Fibroblast of skin of right quadriceps (primary cell): ENCODE measurements at regions not wholly inside any gene's neighbourhood (a gene's known extent, or its start where the extent isn't known, plus 50 kb on each side); places are given as distances from the start of the nearest gene placed in this dataset.
"Not testable (repeated sequence)": the region's sequence is repeated elsewhere in the genome, so short reads cannot be mapped to it uniquely, and the experiment has no call there.

Experiments used
- DNase-seq: peaks from one replicate; pipeline ENCODE4 v3.0.0-alpha.2; 2013

DNA sequence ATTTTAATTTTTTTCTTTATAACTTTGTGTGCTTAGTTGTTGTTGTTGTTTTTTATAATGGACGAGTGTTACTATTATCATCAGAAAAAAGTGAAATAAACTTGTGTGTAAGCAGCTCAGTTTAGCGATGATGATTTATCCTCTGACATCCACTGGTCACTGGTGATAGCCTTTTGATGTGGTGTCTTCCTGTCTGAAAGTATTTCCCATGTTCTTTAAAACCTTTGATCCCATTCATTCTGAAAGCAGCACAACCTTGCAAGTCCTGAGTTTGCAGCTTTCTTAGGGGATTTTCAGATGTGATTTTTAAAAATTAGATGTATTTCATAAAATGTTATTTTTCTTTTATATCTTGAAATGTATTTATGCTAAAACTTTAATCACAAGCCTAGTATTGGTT is 85.9 kb upstream of the ZPLD1 start:
- DNase-seq: no peak

GRCh38 chr3:102353148-102353547 is 81.7 kb upstream of the ZPLD1 start:
- no peak for DNase-seq

DNA sequence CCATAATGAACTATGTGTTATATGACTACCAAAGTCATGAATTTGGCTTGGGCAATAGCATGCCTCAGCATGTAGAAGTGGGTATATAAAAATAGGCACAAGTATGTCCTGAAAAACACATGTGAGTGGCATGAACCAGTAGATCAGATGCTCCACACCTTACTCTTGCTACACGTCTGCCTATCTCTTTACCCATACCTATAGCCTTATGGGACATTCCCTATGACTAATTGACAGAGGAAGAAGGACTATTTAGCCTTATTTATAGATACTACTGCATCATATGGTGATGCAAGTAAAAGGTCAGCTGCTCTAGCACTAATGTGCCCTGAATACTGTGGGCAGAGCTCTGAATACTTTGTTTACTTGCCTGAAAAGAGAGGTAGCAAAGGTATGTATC is 81.0 kb upstream of the ZPLD1 start:
- DNase-seq: no peak

- peak; percentile 19 for DNase-seq
Measured at GRCh38 chr3:102354818-102355515, 79.8 kb upstream of the ZPLD1 start.

DNA sequence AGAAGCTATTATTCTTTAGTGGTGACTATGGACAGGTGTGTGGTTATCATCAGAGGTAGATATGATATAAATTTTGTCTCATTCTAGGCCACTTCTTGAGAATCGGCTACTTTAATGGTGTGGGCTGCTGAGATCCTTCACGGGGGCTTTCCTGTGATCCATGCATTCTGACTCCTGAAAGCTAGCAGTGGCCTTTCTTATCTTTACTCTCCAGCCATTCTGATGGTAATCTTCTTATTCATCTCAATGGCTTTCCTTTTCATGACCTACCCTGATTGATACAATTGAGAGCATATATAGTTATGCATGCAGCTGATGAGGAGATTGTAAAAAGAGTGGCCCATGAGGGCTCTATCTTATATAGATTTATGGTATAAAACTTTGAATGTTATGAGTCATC is 78.3 kb upstream of the ZPLD1 start:
- no peak for DNase-seq

DNA sequence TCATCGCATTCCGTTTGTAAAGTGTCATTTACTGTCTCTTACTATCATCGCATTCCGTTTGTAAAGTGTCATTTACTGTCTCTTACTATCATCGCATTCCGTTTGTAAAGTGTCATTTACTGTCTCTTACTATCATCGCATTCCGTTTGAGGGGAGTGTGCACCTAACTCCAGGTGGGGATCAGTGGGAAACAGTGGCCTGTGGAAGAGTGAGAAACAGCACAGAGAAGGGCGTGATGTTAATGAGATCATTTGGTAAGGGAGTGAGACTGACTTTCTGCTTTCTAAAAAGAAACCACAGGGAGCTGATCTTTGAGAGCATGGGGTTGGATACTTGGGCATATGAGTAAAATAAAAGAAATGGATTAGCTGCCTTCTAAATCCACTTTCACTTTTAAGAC is 77.5 kb upstream of the ZPLD1 start:
- not testable (repeated sequence) for DNase-seq

DNA sequence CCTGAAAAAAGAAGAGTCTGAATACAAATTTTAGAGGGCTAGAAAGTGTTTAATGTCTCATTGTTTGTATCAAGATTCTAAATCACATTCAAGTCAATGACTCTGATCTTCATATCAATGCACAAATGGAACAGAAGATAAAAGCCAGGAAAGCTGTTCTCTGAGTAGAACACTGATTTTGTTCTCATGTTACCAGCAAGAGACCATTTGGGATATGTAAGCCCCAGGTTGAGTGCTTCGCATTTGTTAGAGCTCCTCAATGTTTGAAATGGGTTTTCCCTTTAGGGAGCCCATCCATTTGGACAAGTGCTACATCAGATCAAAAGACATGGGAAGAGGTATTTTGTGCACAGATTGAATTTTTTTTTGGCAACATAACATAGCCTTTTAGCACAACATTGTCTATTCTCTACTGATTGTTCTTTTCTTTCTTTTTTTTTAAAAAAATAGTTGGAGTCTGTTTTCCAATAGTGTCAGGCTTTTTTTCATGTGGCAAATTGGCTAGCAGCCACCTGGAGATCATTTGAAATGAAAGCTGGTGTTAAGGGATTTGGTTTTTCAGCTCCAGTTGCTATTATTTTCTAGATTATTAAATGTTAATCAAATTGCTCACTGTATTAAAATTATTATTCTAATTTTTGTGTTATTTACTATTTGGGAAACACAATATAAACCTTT is 74.5 kb upstream of the ZPLD1 start:
- no peak for DNase-seq

DNA sequence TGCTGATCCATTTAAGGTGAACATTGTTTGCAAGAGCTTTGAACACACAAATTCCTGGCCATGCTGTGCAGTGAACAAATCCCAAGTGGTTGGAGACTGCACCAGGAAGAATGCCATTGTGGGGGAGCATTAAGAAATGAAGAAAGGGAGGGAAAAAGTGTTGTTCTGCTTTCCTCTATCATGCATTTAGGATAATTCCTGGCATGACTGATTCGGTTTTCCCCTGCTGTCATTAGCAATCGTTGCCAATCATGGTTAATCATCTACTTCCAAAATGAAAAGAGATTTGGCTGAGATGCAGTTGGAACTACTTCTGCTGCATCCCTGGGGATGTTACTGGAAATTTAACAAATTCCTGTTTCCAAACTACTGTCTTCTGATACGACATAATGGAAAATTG is 73.7 kb upstream of the ZPLD1 start:
- no peak for DNase-seq

DNA sequence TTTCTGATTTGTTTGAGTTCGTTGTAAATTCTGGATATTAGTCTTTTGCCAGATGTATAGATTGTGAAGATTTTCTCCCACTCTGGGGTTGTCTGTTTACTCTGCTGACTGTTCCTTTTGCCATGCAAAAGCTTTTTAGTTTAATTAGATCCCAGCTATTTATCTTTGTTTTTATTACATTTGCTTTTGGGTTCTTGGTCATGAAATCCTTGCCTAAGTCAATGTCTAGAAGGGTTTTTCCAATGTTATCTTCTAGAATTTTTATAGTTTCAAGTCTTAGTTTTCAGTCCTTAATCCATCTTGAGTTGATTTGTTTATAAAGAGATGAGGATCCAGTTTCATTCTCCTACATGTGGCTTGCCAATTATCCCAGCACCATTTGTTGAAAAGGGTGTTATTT is 68.7 kb upstream of the ZPLD1 start:
- not testable (repeated sequence) for DNase-seq

- DNase-seq: no peak
Measured at GRCh38 chr3:102374863-102375634, 59.8 kb upstream of the ZPLD1 start.

GRCh38 chr3:102378216-102378615 is 56.6 kb upstream of the ZPLD1 start:
- DNase-seq: no peak

GRCh38 chr3:102382201-102382600 is 52.6 kb upstream of the ZPLD1 start:
- DNase-seq: not testable (repeated sequence)
